Left cardiac atrium (tissue), 4 donors: ENCODE measurements at regions not wholly inside any gene's neighbourhood (a gene's known extent, or its start where the extent isn't known, plus 50 kb on each side); places are given as distances from the start of the nearest gene placed in this dataset.

ENCODE experiments used
- ATAC-seq, 2 donors: fragments of 200-7000 bp; cut with Tn5 transposase; one replicate each; pipeline ENCODE4 v1.9.1; 2020; ENCODE audit warnings: mild to moderate bottlenecking in 2 of 2, moderate library complexity in 2 of 2
- DNase-seq: peaks from one replicate; pipeline ENCODE4 v3.0.0-alpha.2; 2020
- intact Hi-C, 2 donors: fragments of 100-400 bp; cut with DNase I; formaldehyde crosslinking; loops; one replicate each; pipeline versions ENCODE4 v1.14.1 to v1.15.1; 2022 to 2023
- donor health status: DM: no; HTN: yes; CAD: no.
- donor health status: DM: no; HTN: yes; CAD: no; lungs with severe emphysema.
- donor health status: DM: yes; HTN: yes; CAD: no.
- donor health status: Dilated cardiomyopathy.

DNA sequence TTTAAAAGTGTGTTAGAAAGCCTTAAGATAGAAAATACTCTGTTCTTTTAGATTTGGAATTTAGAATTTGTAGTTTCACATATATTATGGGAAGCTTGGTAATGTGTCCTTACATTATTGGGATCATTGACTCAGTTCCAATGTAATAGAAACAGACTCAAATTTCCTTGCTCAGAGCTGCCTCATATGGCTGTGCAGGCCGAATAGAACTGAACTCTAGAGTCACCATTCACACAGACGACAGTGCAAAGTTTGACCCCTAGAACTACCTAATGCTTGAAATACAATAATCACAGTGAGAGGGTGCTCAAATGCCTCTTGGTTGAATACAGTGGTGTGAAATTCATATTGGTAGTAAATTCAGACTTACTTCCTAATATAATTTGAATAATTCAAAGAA is 482.7 kb upstream of the CITED2 start:
- DNase-seq = no peak
- intact Hi-C loops = no loop called here
- ATAC-seq = no peak

DNA sequence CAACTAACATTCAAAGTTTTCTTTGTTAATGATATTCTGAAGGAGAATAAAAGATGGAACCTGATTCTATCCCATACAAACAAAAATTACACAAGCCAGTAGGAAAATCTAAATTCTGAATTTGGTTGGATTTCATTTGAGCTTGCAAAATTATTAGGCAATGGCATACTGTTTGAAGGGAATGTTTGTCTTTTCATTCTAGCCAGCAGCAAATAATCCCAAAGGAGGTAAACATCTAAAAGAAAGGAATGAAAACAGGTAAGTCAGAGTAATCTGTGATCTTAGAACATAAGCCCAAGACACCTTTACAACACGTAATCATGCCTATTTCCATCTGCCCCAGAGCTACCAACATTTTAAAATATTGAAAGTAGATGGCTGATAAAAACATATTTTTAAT is 482.1 kb upstream of the CITED2 start:
- DNase-seq (no peak), ATAC-seq (no peak)
- intact Hi-C loops = no loop called here

DNA sequence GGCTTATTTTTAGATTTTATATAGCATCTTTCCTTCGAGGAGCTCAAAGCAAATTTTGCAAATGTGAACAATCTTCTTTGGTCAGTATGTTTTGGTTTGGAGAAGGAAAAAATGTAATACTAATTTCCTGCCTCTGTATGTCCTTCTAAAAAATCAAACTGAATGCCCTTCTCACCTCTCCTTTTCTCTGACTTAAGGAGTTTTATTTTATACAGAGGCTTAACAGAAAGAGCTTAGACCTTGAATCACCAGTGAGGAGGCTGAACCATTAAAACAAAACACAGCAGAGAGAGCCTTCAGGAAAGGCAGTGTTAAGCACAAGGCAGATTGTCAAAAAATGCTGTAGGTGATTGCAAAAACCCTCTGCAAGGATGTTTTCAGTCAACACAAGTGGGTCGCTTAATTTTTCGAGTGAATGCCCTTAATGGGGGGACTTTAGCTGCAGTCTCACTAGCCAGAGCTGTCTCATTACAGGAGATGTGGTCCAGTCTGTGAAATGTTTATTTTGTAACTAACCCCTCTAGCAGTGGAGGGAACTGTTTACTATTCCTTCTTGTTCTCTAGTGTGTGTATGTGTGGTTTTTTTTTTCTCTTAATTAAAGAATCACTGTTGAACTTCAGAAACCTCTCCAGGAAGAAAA is 481.3 kb upstream of the CITED2 start:
- ATAC-seq = no peak
- no peak for DNase-seq
- intact Hi-C loops = no loop called here

DNA sequence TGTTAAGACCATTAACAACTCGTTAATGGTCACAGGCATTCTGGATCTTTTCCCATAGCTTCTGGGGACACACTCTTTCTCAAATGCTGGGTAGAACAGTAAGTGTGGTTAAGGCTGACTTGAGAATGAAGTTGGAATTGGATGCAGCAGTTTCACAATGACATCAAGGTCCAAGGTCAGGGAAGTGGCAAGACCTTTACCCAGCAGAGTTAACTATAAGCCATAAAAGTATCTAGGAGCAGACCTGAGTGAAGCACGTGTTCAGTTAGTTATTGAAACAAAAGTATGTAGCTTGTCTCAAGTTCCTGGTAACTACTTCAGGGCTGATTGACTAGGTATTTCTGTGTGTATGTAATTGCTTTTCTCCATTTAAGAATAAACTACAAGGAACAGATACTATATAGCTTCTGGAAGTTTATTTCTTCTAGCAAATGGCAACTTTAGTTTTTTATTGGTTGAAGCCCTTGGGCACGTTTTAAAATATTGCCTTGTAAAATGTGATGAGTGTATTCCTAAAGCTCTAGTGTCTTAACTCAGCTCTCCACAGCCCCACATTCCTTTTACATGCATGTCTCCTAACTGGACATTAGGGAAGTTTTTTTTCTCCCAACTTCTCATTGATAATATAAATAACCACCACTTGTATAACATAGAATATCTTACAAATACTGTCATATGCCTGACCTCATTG is 479.0 kb upstream of the CITED2 start:
- no peak for ATAC-seq
- no peak for DNase-seq
- intact Hi-C loops = no loop called here

DNA sequence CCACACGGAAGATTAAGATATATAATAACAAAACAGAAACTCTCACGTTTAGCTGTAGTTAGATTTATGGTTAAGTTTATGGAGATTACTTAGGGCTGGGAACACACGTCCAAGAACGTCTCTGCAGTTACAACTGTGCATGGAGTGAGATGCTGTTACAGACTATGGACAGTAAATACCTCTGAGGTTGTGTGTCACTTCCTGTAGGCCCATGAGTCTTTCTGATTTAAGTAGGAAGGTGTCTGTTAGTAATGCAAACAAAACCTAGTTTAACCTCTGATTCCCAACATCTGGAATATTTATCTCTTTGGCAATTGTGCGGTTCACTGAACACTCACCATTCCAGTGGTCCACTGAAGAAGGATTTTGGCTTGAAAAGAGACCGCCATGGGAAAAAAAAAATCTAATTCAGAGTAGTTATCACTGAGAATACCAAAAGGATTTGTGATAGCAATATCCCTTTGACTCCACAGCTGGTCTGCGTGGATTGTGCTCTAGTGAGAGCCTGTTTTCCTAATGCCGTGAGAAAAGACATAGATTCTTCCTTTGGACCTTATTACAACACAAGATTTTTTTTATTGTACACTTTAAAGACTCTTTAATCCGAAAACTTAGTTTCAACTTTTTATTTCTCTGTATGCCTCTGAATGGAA is 478.2 kb upstream of the CITED2 start:
- ATAC-seq (peak in 1 of 2 donors; percentile 50), DNase-seq (no peak)
- intact Hi-C loops = no loop called here

DNA sequence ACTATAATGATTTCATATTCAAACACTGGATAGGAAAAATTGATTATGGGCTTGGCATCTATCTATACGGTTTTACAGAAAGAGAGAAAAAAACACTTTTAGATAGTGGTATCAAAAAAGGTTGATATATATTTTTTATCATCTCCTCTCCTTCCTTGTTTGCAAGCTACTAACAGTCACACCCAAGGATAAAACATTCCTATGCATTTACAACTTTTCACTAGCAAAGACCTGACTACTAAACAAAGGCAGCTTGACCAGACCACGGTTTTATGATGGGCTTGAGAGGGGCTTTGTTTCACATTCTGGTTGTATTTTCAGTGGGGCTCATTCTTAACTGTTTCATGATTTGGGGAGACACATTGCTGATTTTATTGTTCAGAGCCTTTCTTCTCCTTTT is 477.6 kb upstream of the CITED2 start:
- ATAC-seq (no peak), DNase-seq (no peak)
- intact Hi-C loops = no loop called here

DNA sequence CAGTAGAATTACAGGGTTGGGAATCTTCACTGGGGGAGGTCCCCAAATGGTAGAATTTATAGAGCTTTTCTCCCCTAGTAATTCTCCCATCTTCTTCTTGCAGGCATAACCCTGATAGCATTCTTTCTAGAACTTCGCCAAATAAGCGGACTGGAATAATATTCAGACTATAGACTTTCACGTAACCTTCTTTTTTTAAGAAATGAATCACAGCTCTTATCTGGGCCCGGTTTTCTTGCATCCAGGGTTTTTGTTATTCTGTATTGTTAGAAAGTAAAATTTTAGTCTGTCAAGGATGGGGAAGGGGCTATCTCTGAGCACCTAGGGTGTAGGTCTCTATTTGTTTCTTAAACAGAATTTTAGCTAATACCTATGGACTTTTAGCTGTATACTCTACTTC is 476.8 kb upstream of the CITED2 start:
- ATAC-seq = peak in 1 of 2 donors; percentile 31
- intact Hi-C loops = no loop called here
- DNase-seq = no peak

DNA sequence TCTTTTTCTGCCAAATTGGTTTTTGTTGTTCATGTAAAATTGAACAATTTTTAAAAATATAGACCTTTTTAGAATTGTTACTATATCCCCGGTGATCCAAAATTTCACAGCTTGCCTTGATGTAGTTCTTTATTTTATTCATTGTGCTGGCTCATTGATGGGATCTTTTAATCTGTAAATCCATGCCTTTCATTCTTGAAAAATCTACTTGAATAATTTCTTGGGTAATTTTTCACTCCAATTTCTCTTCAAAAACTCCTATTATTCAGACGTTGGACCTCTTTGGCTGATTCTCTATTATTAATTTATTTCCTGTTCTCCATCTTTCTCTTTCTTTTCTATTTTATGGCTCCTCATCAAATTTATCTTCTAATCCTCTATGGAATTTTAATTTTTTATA is 476.1 kb upstream of the CITED2 start:
- intact Hi-C loops = no loop called here
- no peak for ATAC-seq
- DNase-seq = no peak

DNA sequence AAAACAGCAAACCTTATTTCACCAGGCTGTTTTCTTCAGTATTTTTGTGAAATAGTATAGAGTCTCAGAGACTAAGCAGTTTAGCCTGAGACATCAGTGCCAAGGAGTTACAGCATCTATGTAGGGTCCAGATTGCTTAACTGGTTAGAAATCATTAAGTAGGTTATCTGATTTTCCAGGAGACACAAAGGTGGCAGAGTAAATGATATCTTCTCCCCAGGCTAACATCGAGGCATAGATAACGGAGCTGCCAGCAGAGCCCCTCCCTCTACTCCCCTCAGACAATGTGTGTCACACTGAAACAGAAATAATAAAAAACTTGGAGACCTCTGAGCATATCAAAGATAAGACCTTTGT is 473.0 kb upstream of the CITED2 start:
- intact Hi-C loops = no loop called here
- no peak for DNase-seq
- ATAC-seq = peak; percentile 34 to 35

DNA sequence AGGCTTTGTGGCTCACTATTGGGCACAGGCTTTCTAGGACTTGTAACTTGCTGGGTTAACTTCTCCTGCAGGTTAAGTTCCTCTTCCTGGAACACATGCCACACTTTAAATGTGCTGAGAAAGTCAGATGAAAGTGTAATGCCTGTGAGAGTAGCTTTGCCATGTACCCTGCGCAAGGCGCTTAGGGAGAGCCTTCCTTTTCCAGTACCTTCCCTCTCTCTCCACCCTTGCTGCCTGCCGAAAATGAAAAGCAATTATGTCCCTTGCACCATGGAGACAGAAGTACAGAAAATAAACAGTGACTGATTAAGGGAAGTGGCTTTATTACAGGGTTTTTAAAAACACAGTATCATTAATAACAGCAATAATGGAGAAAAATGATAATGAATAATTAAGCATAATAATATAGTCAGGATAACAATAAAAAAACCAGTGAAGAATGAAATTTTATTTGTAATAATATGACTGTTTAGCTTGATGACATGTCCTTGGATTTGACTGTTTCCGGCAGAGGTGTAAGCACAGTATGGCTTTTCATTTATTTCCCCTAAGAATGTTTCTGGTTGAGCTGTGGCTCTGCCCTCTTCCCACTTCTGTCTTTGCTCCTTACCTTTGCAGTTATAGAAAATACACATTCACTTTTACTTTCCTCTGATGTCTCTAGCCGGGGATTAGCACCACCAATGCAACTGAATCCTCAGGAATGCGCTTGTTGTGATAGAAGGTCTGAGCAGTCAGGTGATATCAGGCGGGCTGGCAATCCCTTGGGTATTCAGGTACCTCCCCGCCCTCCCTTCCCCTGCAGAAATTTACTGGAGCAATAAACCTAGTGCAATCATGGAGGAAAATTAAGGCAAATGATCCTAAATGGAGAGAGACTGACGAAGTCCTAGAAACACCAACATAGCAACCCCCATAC is 472.3 kb upstream of the CITED2 start:
- DNase-seq (no peak), ATAC-seq (peak; percentile 50 to 81)
- intact Hi-C loops = no loop called here

DNA sequence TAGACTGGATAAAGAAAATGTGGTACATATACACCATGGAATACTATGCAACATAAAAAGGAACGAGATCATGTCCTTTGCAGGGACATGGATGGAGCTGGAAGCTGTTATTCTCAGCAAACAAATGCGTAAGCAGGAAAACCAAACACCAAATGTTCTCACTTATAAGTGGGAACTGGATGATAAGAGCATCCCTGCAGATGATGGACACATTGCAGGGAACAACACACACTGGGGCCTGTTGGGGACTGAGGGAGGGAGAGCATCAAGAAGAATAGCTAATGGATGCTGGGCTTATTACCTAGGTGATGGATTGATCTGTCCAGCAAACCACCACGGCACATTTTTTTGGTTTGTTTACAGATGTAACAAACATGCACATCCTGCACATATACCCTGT is 470.5 kb upstream of the CITED2 start:
- intact Hi-C loops = no loop called here
- no peak for DNase-seq
- ATAC-seq = peak in 1 of 2 donors; percentile 38

DNA sequence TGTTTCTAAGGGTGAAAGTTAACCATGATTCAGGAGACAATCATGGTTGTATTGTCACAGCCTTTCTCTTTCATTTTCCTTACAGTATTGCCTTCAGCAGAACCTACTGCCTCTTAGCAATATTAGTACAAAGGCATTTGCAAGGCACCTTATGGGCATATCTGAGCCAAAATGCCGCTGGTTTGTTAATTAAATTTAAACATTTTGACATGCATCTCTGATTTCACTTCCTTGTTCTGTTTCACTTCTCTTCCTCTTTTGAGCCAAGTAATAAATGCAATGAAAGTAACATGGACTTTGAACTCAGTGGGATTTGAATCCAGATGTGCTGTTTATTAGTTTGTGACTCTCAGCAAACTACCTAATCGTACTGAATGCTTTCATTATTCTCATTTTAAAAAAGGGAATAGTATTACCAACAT is 467.4 kb upstream of the CITED2 start:
- DNase-seq (no peak), ATAC-seq (no peak)
- intact Hi-C loops = no loop called here

DNA sequence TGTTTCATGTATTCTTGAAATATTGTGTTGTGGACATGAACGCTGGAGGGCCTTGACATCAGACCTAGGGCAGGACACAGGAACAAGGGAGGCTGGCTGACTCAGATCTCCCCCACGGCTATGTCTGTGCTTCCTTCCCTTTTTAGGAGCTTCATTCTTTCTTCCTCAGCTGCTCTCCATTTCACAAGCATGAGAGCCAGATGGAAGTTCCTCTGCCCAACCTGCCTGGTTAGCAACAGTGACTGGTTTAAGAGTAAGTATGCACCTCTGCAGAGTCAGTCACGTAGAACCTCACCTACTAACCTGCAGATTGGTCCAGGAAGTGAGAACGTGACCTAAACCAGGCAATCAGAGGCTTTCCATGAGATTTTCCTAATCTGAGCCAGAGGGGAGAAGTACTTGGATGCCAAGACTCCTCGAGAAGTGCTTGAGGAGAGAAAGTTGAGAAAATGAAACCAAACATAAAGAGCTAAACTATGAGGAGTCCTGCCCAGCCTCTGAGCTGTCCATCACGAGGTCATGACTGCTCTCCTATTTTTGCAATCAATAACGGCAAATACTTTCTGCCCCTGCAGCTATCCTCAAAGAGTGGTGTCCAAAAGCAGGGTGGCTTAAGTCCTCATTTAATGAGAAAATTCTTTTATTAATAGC is 465.2 kb upstream of the CITED2 start:
- DNase-seq (peak; percentile 33), ATAC-seq (peak; percentile 61 to 95)
- intact Hi-C loops = no loop called here

DNA sequence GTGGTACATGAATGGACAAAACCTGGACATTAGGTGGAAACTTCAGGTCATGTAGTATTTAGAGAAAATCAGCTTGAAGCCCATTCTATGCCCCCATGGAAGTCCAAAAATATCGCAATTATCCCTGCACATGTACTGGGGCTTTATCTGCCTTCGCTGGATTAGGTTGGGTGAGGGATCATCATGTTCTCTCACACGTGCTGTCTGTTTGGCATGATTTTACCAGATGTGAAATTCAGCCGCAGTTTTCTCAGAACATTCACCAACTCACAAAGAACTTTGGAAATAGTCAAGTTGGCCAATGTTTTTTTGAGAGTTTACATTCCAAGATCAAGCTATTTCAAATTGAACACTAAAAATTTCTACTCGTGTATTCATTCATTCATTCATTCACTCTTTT is 459.8 kb upstream of the CITED2 start:
- intact Hi-C loops = no loop called here
- DNase-seq = no peak
- ATAC-seq = peak in 1 of 2 donors; percentile 59

DNA sequence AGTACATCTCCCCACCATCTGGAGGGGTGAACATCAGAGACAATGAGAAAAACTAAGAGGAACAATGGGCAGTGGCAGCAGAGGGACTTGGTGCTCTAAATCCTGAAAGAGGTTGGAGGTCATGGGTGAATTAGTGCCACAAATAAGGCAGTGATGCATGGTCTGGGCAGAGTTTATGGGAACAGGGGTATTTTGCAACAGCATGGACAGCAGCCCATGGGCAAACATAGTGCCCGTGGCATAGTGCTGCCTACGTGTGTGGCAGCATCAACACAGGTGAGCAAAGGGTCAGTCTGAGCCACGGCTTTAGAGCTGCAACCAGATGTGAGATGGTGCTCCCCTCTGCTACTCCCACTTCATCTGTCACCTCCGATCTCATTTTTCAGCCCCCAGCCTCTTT is 459.1 kb upstream of the CITED2 start:
- intact Hi-C loops = no loop called here
- no peak for ATAC-seq
- DNase-seq = no peak

DNA sequence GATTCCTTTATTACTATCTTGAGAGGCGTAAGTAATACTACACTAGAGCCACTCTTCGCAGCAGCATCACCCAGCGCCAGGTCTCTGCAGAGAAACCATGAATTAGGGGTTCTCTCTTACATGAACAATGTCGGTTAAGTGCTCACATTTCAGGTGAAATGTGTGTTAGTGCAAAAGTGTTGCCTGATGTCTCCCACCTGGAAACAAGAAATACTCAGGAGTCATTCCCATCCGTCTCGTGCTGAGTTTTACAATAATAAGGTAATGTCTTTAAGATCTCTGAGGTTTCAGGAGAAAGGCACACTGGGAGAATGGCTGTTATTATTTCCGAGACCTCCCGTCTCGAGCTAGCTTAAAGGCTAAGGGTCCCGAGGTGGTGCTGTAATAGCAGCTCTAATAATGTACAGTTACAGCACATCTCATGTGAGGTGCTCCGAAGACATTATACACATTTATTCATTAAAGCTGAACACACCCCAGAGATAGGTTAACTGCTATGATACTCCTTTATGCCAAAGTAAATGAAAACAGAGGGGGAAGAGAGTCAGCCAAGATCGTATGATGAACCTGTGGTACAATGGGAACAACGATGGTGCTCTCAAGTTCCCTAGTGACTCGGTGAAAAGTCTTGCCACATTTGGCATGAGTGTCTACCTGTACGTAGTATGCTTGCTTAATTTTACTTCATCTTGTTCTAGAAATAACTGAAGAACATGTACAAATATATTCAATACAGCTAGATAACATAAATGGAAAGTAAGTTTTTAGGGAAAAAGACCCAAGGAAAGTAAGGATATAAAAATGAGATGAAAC is 458.3 kb upstream of the CITED2 start:
- no peak for DNase-seq
- intact Hi-C loops = no loop called here
- no peak for ATAC-seq

DNA sequence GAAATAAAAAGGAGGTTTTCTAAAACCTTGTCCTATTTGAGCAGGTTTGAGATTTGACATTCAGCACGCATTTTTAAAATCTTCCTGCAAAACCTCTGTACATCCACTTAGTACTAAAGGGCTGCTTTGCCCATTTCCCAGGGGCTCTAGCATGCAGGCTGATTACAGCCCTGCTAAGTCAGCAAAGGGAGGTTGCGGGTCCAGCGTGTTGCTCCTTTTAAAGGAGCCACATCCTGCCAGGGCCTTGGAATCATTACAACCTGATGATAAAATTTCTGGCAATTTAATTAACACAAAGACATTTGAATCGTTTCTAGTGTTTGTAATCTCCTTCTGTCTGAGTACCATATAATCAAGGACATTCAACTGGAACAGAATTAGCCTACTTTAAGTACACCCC is 455.1 kb upstream of the CITED2 start:
- intact Hi-C loops = no loop called here
- ATAC-seq (no peak), DNase-seq (peak; percentile 25)

DNA sequence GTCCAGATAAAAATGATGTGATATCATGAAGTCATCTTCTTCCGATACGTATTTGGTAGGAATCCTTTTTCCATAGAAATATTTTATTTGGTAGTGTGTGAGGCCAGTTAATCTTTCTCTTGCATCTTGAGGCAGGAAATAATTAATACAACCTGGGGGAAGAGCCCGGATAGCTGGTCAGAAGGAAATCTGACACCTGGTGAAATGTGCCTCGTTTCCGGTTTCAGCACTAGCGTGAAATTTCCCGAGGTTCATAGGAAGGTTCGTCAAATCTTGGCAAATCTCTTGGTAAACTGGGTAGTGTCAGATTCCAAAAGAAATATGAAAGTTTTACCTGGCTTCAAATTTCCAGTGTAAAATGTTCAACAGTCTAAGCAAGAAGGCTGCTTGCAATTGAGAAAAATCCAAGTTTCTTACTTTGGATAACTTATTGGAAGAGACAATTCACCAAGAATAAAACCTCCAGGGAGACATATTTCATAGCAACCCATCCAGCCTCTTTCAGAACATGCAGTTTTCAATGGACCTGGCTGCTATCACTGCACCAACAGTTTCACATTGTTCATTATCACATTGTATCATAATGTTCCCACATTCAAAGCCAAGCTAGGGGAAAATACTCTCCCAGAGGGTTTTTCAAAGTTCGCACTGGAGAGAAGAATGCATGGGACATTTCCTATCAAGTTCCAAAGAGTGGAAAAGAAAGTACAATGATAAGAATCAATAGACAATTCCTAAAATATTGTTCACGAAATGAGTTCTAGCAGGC is 454.5 kb upstream of the CITED2 start:
- intact Hi-C loops = no loop called here
- DNase-seq = no peak
- no peak for ATAC-seq
